ENCODE measurements at regions not wholly inside any gene's neighbourhood (a gene's known extent, or its start where the extent isn't known, plus 50 kb on each side); places are given as distances from the start of the nearest gene placed in this dataset.
"Not testable (repeated sequence)": the region's sequence is repeated elsewhere in the genome, so short reads cannot be mapped to it uniquely, and the experiment has no call there.

DNA sequence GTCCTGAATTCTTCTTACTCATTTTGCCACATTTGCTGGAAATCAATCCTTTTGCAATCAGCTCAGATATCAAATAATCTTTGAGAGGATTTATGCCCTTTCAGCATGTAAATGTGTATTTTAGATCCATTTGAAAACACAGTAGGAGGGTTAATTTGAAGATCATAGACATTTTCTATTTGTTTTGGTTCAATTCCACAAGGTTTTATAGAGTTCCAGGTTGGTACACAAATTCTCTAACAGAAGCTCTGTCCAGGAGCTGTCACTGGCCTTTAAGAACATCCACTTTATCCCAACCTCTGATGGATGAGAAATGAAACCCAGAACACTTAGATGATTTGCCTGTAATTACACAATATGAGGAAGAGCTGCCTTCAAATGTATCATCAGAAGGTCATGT, 157.3 kb upstream of the CHAC2 start:
- no peaks in the 10 kb centered on the region for H3K4me1 Mint-ChIP-seq (ENCODE audit: low read depth in 2 of 2)
- H3K27me3 Mint-ChIP-seq: peaks cover 0 to 4% of the 10 kb centered on the region in 2 donors
- ATAC-seq (no peak), DNase-seq (ENCODE audit: low spot score) (no peak)
- no peak overlapping the region for H3K4me3 Mint-ChIP-seq
- H3K36me3 Mint-ChIP-seq: no peaks in the 10 kb centered on the region
- H3K9me3 Mint-ChIP-seq: no peaks in the 10 kb centered on the region
- no peak overlapping the region for H3K27ac Mint-ChIP-seq

DNA sequence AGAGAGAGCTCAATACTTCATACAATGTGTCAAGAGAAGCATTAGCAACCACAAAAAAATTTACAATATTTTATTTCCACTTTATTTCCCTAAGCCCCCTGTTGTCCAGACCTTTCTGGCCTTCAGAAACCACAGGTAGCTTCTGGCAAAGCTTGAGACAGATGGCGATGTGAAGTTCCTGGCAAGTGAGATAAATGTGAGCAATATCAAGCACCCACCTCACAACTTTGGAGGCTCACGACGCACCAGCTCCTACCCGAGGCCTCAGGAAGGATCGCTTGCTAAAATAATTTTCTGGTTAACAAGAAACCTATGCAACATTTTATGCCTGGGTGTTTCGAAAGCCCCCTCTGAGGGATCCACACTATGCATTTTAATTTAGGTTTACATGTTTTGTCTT, 158.1 kb upstream of the CHAC2 start:
- Mint-ChIP-seq H3K9me3 (no peaks in the 10 kb centered on the region), H3K27ac (no peak overlapping the region), H3K4me1 (ENCODE audit: low read depth in 2 of 2) (no peaks in the 10 kb centered on the region), H3K27me3 (peaks cover 0 to 4% of the 10 kb centered on the region in 2 donors), H3K4me3 (no peak overlapping the region), H3K36me3 (no peaks in the 10 kb centered on the region)
- no peak for DNase-seq (ENCODE audit: low spot score)
- ATAC-seq: no peak

- H3K36me3 Mint-ChIP-seq: no peaks in the 10 kb centered on the region
- no peaks in the 10 kb centered on the region for H3K27me3 Mint-ChIP-seq
- no peaks in the 10 kb centered on the region for H3K9me3 Mint-ChIP-seq
- ATAC-seq (no peak), DNase-seq (ENCODE audit: low spot score) (no peak)
- no peak overlapping the region for H3K27ac Mint-ChIP-seq
- no peaks in the 10 kb centered on the region for H3K4me1 Mint-ChIP-seq (ENCODE audit: low read depth in 2 of 2)
- no peak overlapping the region for H3K4me3 Mint-ChIP-seq
Observed at GRCh38 chr2:53608293-53608692, 159.3 kb upstream of the CHAC2 start.

- H3K9me3 Mint-ChIP-seq: no peaks in the 10 kb centered on the region
- peaks cover 0 to 18% of the 10 kb centered on the region in 2 donors for H3K27me3 Mint-ChIP-seq
- H3K36me3 Mint-ChIP-seq: no peaks in the 10 kb centered on the region
- H3K4me3 Mint-ChIP-seq: no peak overlapping the region
- ATAC-seq (no peak), DNase-seq (ENCODE audit: low spot score) (no peak)
- H3K4me1 Mint-ChIP-seq (ENCODE audit: low read depth in 2 of 2): no peaks in the 10 kb centered on the region
- no peak overlapping the region for H3K27ac Mint-ChIP-seq
Observed at GRCh38 chr2:53600815-53601214, 166.8 kb upstream of the CHAC2 start.

GRCh38 chr2:53586733-53587612, 180.6 kb upstream of the CHAC2 start:
- not testable (repeated sequence) for H3K27me3 Mint-ChIP-seq; H3K4me3 Mint-ChIP-seq; ATAC-seq; H3K27ac Mint-ChIP-seq; H3K4me1 Mint-ChIP-seq (ENCODE audit: low read depth in 2 of 2); DNase-seq (ENCODE audit: low spot score); H3K36me3 Mint-ChIP-seq; H3K9me3 Mint-ChIP-seq

DNA sequence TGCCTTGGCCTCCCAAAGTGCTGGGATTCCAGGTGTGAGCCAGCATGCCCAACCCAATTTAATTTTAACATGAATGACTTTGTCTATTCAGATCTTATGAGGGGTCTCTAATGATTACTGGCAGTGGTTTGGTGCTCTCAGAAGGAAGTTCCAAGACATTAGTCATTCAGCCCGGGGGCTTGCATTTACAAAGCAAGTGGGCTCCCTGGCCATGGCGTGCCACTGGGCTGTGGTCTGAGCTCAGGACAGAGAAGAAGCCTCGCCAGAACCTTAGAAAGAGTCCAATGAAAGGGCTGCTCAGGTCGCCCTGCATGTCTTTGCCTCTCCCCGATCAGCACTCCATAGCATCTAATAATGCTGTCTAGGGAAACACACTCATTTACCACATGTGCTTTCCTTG, 182.6 kb upstream of the CHAC2 start:
- Mint-ChIP-seq H3K36me3 (no peaks in the 10 kb centered on the region), H3K4me3 (no peak overlapping the region), H3K27me3 (peaks cover 1 to 6% of the 10 kb centered on the region in 2 donors), H3K27ac (no peak overlapping the region), H3K9me3 (no peaks in the 10 kb centered on the region), H3K4me1 (ENCODE audit: low read depth in 2 of 2) (no peaks in the 10 kb centered on the region)
- DNase-seq (ENCODE audit: low spot score): no peak
- ATAC-seq: no peak

GRCh38 chr2:53583583-53583982, 184.0 kb upstream of the CHAC2 start:
- H3K27me3 Mint-ChIP-seq: peaks cover 3 to 6% of the 10 kb centered on the region in 2 donors
- H3K36me3 Mint-ChIP-seq: no peaks in the 10 kb centered on the region
- no peak overlapping the region for H3K27ac Mint-ChIP-seq
- H3K4me1 Mint-ChIP-seq (ENCODE audit: low read depth in 2 of 2): no peaks in the 10 kb centered on the region
- no peaks in the 10 kb centered on the region for H3K9me3 Mint-ChIP-seq
- no peak overlapping the region for H3K4me3 Mint-ChIP-seq
- DNase-seq (ENCODE audit: low spot score) (no peak), ATAC-seq (no peak)

DNA sequence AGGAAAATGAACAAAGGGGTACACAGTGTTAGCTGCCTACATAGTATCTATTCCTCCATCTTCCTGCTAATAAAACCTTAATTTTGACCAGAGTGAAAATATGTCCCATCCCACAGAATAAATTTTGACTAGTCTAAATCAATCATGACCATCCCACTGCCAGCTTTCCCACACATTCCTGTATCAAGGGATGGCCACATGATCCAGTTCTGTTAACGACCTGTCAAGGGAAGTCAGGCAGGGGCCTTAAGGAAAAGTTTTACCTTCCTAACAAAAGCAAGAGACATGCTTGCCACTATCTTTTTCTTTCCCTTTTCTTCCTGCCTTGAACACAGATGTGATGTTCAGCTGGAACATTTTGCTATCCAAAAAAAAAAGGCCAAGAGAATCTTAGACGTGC, 185.0 kb upstream of the CHAC2 start:
- Mint-ChIP-seq H3K9me3 (no peaks in the 10 kb centered on the region), H3K27ac (no peak overlapping the region)

DNA sequence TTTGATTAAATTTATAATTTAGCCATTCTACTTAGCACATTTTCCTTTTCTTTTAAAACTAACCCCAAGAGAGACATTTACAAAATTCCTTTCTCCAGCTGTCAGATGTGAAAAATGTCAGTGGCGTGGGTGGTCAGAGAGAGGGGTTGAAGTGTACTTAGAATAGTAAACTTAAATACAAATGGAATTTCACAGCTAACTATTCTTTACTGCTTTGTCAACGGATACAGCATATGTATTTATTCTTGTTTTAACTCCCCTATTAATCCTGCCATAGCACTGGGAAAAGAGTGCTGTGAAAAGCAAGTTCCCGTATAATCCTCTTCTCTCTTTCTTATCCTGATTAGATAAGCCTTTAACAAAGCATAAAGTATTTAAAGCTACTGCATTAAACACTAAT, 191.4 kb upstream of the CHAC2 start:
- Mint-ChIP-seq H3K9me3 (no peaks in the 10 kb centered on the region), H3K36me3 (no peaks in the 10 kb centered on the region), H3K27ac (no peak overlapping the region), H3K4me3 (no peak overlapping the region), H3K4me1 (ENCODE audit: low read depth in 2 of 2) (no peaks in the 10 kb centered on the region), H3K27me3 (peaks cover 6 to 14% of the 10 kb centered on the region in 2 donors)
- DNase-seq (ENCODE audit: low spot score): no peak
- ATAC-seq: no peak

More for the DNA sequence above, 185.0 kb upstream of the CHAC2 start:
- H3K36me3 Mint-ChIP-seq: no peaks in the 10 kb centered on the region
- peaks cover 3 to 6% of the 10 kb centered on the region in 2 donors for H3K27me3 Mint-ChIP-seq
- no peaks in the 10 kb centered on the region for H3K4me1 Mint-ChIP-seq (ENCODE audit: low read depth in 2 of 2)
- no peak overlapping the region for H3K4me3 Mint-ChIP-seq
- no peak for DNase-seq (ENCODE audit: low spot score)
- no peak for ATAC-seq

DNA sequence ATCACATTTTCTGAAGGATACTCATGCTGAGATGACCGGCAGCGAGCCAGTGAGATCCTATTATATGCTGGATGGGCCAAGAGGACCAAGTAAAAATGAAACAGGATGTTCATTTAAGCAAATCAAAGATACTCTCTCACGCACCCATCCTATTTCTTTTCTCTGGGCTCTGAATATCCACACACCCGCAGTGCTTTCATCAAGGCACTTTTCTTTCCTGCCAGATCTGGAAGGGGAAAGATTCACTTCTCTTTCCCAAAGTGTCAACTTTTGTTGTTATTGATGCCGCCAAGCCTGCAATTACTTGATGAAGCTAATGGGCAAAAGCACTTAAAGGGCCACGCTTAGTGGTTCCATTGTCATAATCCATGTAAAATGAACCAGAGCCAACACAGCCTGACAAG, 191.9 kb upstream of the CHAC2 start:
- Mint-ChIP-seq H3K27me3 (peaks cover 6 to 14% of the 10 kb centered on the region in 2 donors), H3K36me3 (no peaks in the 10 kb centered on the region), H3K9me3 (no peaks in the 10 kb centered on the region)

DNA sequence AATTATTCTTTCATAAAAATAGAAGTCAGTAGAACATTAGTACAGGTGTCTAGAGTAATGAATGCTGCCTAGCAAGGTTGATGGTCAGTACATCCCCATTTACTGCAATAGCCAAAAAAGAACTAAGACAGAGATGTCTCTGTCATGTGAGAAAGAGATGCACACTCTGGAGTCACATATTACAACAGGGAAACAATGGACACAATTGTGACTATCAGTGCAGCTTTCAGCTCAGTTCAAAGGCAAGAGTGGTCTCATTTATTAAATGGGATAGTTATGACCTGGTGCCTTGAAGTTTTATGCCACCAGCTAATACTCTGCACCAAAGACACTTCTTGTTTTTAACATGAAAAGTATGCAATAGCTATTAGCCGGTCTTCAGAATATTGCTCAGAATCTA, 194.9 kb upstream of the CHAC2 start:
- no peak overlapping the region for H3K27ac Mint-ChIP-seq
- no peak overlapping the region for H3K4me3 Mint-ChIP-seq
- DNase-seq (ENCODE audit: low spot score): no peak
- H3K4me1 Mint-ChIP-seq (ENCODE audit: low read depth in 2 of 2): no peaks in the 10 kb centered on the region
- no peaks in the 10 kb centered on the region for H3K36me3 Mint-ChIP-seq
- no peak for ATAC-seq
- peaks cover 5 to 14% of the 10 kb centered on the region in 2 donors for H3K27me3 Mint-ChIP-seq
- H3K9me3 Mint-ChIP-seq: no peaks in the 10 kb centered on the region

More for the DNA sequence above, 191.9 kb upstream of the CHAC2 start:
- H3K4me3 Mint-ChIP-seq: no peak overlapping the region
- H3K27ac Mint-ChIP-seq: no peak overlapping the region
- no peak for ATAC-seq
- no peaks in the 10 kb centered on the region for H3K4me1 Mint-ChIP-seq (ENCODE audit: low read depth in 2 of 2)
- no peak for DNase-seq (ENCODE audit: low spot score)

DNA sequence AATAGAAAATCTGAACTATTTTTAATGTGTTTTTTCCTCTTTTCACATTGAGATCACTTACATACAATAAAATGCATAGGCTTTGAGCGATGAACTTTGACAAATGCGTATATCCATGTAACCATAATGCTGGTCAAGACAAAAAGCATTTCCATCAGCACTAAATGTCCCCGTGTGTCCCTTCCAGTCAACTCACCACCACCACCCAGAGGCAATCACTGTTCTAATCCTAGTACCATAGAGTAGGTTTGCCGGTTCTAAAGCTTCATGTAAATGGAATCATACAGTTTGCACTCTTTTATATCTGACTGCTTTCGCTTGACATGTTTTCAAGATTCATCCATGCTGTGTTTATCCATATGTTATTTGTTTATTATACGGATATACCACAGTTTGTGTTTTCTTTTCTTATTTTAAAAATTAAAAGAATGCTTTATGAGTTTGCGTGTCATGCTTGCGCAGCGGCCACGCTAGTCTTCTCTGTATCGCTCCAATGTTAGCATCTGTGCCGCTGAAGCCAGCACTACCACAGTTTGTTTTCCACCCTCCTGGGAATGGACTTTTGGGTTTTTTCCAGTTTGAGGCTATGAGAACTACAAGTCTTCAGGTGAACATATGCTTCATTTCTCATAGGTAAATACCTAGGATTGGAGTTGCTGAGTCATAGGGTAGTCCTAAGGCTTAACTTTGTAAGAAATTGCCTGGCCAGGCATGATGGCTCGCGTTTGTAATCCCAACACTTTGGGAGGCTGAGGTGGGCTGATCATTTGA, 197.5 kb upstream of the CHAC2 start:
- no peak for ATAC-seq
- H3K27me3 Mint-ChIP-seq: peaks cover 5 to 7% of the 10 kb centered on the region in 2 donors

GRCh38 chr2:53568469-53568868, 199.1 kb upstream of the CHAC2 start:
- H3K9me3 Mint-ChIP-seq: no peaks in the 10 kb centered on the region
- DNase-seq (ENCODE audit: low spot score) (no peak), ATAC-seq (no peak)
- peaks cover 0 to 5% of the 10 kb centered on the region in 2 donors for H3K27me3 Mint-ChIP-seq
- no peaks in the 10 kb centered on the region for H3K36me3 Mint-ChIP-seq
- H3K27ac Mint-ChIP-seq: no peak overlapping the region
- H3K4me1 Mint-ChIP-seq (ENCODE audit: low read depth in 2 of 2): no peaks in the 10 kb centered on the region
- no peak overlapping the region for H3K4me3 Mint-ChIP-seq

More for the DNA sequence above, 197.5 kb upstream of the CHAC2 start:
- Mint-ChIP-seq H3K36me3 (no peaks in the 10 kb centered on the region), H3K9me3 (no peaks in the 10 kb centered on the region), H3K27ac (no peak overlapping the region), H3K4me3 (no peak overlapping the region), H3K4me1 (ENCODE audit: low read depth in 2 of 2) (no peaks in the 10 kb centered on the region)
- DNase-seq (ENCODE audit: low spot score): no peak

DNA sequence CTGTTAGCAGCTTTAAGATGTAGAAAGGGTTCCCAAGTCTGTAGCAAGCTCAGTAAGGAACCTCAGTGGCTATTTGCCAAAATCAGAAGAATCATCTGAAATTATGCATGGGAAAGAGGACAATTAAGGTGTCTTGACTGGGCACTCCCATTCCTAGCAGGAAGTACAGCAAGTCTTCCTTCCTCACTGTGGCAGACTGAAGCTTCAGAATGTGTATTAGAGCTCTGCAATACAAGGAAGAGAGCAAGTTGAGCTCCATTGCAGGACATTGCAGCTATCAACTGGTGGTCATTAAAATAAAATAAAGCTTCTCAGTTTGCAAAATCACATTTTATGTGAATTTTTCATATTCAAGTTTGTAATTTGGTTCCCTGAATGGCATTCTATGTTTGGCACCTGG, 200.5 kb upstream of the CHAC2 start:
- Mint-ChIP-seq H3K27me3 (peaks cover 0 to 2% of the 10 kb centered on the region in 2 donors), H3K4me3 (no peak overlapping the region), H3K4me1 (ENCODE audit: low read depth in 2 of 2) (no peaks in the 10 kb centered on the region), H3K36me3 (no peaks in the 10 kb centered on the region), H3K27ac (no peak overlapping the region), H3K9me3 (peaks cover 4% of the 10 kb centered on the region)
- DNase-seq (ENCODE audit: low spot score): no peak
- no peak for ATAC-seq

Data from natural killer cell treated with Interleukin-12 subunit alpha and Interleukin-12 subunit beta and Interleukin-15 and Interleukin-18, amount 100 ng/mL, for 72 hours (primary cell).